Caco-2 (cell line): ENCODE measurements at regions not wholly inside any gene's neighbourhood (a gene's known extent, or its start where the extent isn't known, plus 50 kb on each side); places are given as distances from the start of the nearest gene placed in this dataset.

Experiments
- BruUV-seq: library from RNA; stranded (reverse); fragments of 400-500 nt; replicated peaks from 2 replicates; lab custom pipeline; 2021; lab: Mats Ljungman, UMichigan
- CTCF ChIA-PET: fragments of 300-600 bp; sonication (Branson Sonifier 250); formaldehyde crosslinking; loops from one replicate; lab custom pipeline; 2022; ENCODE audit warnings: antibody characterized with exemption; lab: Charles Lee
- POLR2A ChIA-PET: fragments of 300-600 bp; sonication (Branson Sonifier 250); formaldehyde crosslinking; loops from one replicate; lab custom pipeline; 2022; ENCODE audit warnings: antibody characterized with exemption; lab: Charles Lee
- DNase-seq, 2 experiments: peaks; one replicate each; pipeline versions ENCODE4 v3.0.0 to v3.0.0-alpha.2; 2020 to 2022
- H3K27me3 ChIP-seq: replicated peaks from 2 replicates; pipeline ENCODE4 v1.6.0; 2011; ENCODE audit warnings: low read length; ENCODE audit not compliant: control insufficient read depth, insufficient read depth
- H3K36me3 ChIP-seq: 2 replicates; pipeline ENCODE4 v1.5.1; 2011; ENCODE audit warnings: low read length; ENCODE audit not compliant: control insufficient read depth, insufficient read depth
- H3K4me1 ChIP-seq: fragments of 250-450 bp; sonication (Bioruptor Pico); 2 replicates; pipeline ENCODE4 v1.5.1; 2020; ENCODE audit warnings: mild to moderate bottlenecking
- H3K4me3 ChIP-seq: 2 replicates; pipeline ENCODE4 v1.5.1; 2011; ENCODE audit warnings: low read depth, mild to moderate bottlenecking, control low read depth, low read length
- H3K9me3 ChIP-seq: fragments of 250-450 bp; sonication (Bioruptor Pico); 2 replicates; pipeline ENCODE4 v1.5.1; 2020; ENCODE audit warnings: mild to moderate bottlenecking, moderate library complexity
- H3K27ac Mint-ChIP-seq: one replicate; pipeline ENCODE4 v1.8.0; 2022; ENCODE audit warnings: mixed read lengths; ENCODE audit not compliant: unreplicated experiment
- H3K27me3 Mint-ChIP-seq: one replicate; pipeline ENCODE4 v1.8.0; 2022; ENCODE audit warnings: mixed read lengths; ENCODE audit not compliant: insufficient read depth, unreplicated experiment
- H3K36me3 Mint-ChIP-seq: one replicate; pipeline ENCODE4 v1.8.0; 2022; ENCODE audit warnings: mild to moderate bottlenecking, mixed read lengths; ENCODE audit not compliant: insufficient read depth, unreplicated experiment
- H3K4me1 Mint-ChIP-seq: one replicate; pipeline ENCODE4 v1.8.0; 2022; ENCODE audit warnings: low read depth, mixed read lengths; ENCODE audit not compliant: unreplicated experiment
- H3K4me3 Mint-ChIP-seq: one replicate; pipeline ENCODE4 v1.8.0; 2022; ENCODE audit warnings: mild to moderate bottlenecking, moderate library complexity, mixed read lengths; ENCODE audit not compliant: unreplicated experiment
- H3K9me3 Mint-ChIP-seq: one replicate; pipeline ENCODE4 v1.8.0; 2022; ENCODE audit warnings: mixed read lengths; ENCODE audit not compliant: unreplicated experiment
- CTCF ChIP-seq, 2 experiments: fragments of 200-600 bp in 1 of 2; IDR thresholded peaks; 1 replicate in 1 of 2; 2 replicates in 1 of 2; pipeline versions ENCODE4 v1.5.1 to v1.8.0; 2011 to 2022; ENCODE audit warnings: antibody characterized with exemption in 1 of 2, control low read depth in 1 of 2, inconsistent platforms in 1 of 2, low read depth in 1 of 2, low read length in 1 of 2, mild to moderate bottlenecking in 1 of 2, moderate library complexity in 1 of 2; ENCODE audit not compliant: insufficient read depth in 1 of 2, severe bottlenecking in 1 of 2, unreplicated experiment in 1 of 2
- intact Hi-C: fragments of 100-400 bp; cut with micrococcal nuclease; formaldehyde crosslinking; loops from one replicate; pipeline ENCODE4 v1.10.0; 2022; ENCODE audit not compliant: unreplicated experiment

DNA sequence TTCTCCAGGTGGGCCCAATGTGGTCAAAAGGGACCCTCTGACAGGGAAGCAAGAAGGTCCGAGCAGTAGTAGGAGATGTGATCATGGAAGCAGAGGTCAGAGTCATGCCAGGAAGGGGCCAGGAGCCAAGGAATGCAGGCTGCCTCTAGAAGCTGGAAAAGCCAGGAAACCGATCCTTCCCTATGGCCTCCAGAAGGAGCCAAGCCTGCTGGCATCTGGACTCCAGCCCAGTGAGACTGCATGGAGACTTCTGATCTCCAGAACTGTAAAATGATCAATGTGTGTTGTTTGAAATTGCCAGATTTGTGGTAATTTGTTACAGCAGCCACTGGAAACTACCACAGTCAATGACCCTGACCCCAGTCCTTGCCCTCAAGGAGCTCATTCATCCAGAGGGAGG is 56.8 kb upstream of the SPATA12 start:
- no peaks in the 10 kb centered on the region for H3K36me3 Mint-ChIP-seq
- no peak overlapping the region for H3K27ac Mint-ChIP-seq
- TF ChIP-seq CTCF (IDR thresholded peaks at IDR 0.05; ENCODE audit: insufficient read depth in 1 of 2, low read depth in 1 of 2, low read length in 1 of 2, severe bottlenecking in 1 of 2, unreplicated experiment in 1 of 2), result no peak
- intact Hi-C loops, result no loop called here
- no peaks in the 10 kb centered on the region for H3K9me3 Mint-ChIP-seq
- CTCF ChIA-PET, result no interaction called here
- H3K4me3 Mint-ChIP-seq, result no peak overlapping the region
- H3K4me3 ChIP-seq, result no peak overlapping the region
- no peak for DNase-seq
- BruUV-seq, result no TSS peak
- POLR2A ChIA-PET, result no interaction called here
- no peaks in the 10 kb centered on the region for H3K27me3 Mint-ChIP-seq
- peaks cover 4% of the 10 kb centered on the region; the same call in 1 of the 2 replicates for H3K4me1 ChIP-seq
- no peaks in the 10 kb centered on the region for H3K9me3 ChIP-seq
- H3K27me3 ChIP-seq, result no peaks in the 10 kb centered on the region
- no peaks in the 10 kb centered on the region for H3K36me3 ChIP-seq
- peaks cover 6% of the 10 kb centered on the region for H3K4me1 Mint-ChIP-seq

DNA sequence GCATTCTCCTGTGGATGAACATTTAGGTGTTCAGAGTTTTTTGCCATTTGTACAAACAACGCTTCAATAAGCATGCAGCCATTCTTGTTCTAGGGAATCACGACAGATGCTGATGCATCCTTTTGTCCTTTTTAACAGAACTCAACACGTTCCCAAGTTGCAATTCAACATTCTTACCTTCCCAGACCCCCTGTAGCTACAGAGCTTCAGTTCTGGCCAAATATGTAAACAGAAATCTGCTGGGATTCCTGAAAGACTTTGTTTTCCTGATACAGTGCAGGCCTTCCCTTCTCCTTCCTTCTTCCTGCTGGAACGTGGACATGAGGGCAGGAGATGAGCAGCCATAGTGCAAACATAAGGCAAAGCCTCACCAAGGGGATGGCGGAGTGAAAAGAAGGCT is 59.1 kb upstream of the SPATA12 start:
- H3K4me3 ChIP-seq, result no peak overlapping the region
- no peaks in the 10 kb centered on the region for H3K9me3 ChIP-seq
- H3K4me1 Mint-ChIP-seq, result peaks cover 17% of the 10 kb centered on the region
- BruUV-seq, result no TSS peak
- no peaks in the 10 kb centered on the region for H3K27me3 Mint-ChIP-seq
- H3K36me3 Mint-ChIP-seq, result no peaks in the 10 kb centered on the region
- no peak overlapping the region for H3K4me3 Mint-ChIP-seq
- no peaks in the 10 kb centered on the region for H3K27me3 ChIP-seq
- DNase-seq, result no peak
- H3K4me1 ChIP-seq, result peaks cover 8% of the 10 kb centered on the region; the same call in 1 of the 2 replicates
- H3K36me3 ChIP-seq, result no peaks in the 10 kb centered on the region
- H3K27ac Mint-ChIP-seq, result no peak overlapping the region
- intact Hi-C loops, result no loop called here
- ChIA-PET POLR2A (no interaction called here), CTCF (no interaction called here)
- TF ChIP-seq CTCF (IDR thresholded peaks at IDR 0.05; ENCODE audit: insufficient read depth in 1 of 2, low read depth in 1 of 2, low read length in 1 of 2, severe bottlenecking in 1 of 2, unreplicated experiment in 1 of 2), result no peak
- no peaks in the 10 kb centered on the region for H3K9me3 Mint-ChIP-seq

GRCh38 chr3:57000012-57000411 is 60.5 kb upstream of the SPATA12 start:
- ChIA-PET POLR2A (no interaction called here), CTCF (no interaction called here)
- intact Hi-C loops, result no loop called here
- peaks cover 8% of the 10 kb centered on the region; the same call in 1 of the 2 replicates for H3K4me1 ChIP-seq
- Mint-ChIP-seq H3K4me3 (no peak overlapping the region), H3K9me3 (no peaks in the 10 kb centered on the region), H3K27me3 (no peaks in the 10 kb centered on the region), H3K27ac (no peak overlapping the region), H3K4me1 (peaks cover 30% of the 10 kb centered on the region), H3K36me3 (peaks cover 7% of the 10 kb centered on the region)
- DNase-seq, result no peak
- no TSS peak for BruUV-seq
- no peaks in the 10 kb centered on the region for H3K27me3 ChIP-seq
- TF ChIP-seq CTCF (IDR thresholded peaks at IDR 0.05; ENCODE audit: insufficient read depth in 1 of 2, low read depth in 1 of 2, low read length in 1 of 2, severe bottlenecking in 1 of 2, unreplicated experiment in 1 of 2), result no peak
- no peak overlapping the region for H3K4me3 ChIP-seq
- H3K36me3 ChIP-seq, result no peaks in the 10 kb centered on the region
- H3K9me3 ChIP-seq, result no peaks in the 10 kb centered on the region
